IPS DF 6.9 (cell line): ENCODE measurements at regions not wholly inside any gene's neighbourhood (a gene's known extent, or its start where the extent isn't known, plus 50 kb on each side); places are given as distances from the start of the nearest gene placed in this dataset.

Source experiments
- DNase-seq: peaks from one replicate; pipeline ENCODE4 v3.0.0-alpha.2; 2013; ENCODE audit warnings: low read depth, low spot score
- H3K27ac ChIP-seq: one replicate; pipeline ENCODE4 v1.5.1; 2013; ENCODE audit warnings: low read length, control low read depth
- H3K27me3 ChIP-seq: 2 replicates; pipeline ENCODE4 v1.6.1; 2013; ENCODE audit warnings: mild to moderate bottlenecking, low read length; ENCODE audit not compliant: control insufficient read depth, insufficient read depth
- H3K36me3 ChIP-seq: 2 replicates; pipeline ENCODE4 v1.6.1; 2013; ENCODE audit warnings: low read length; ENCODE audit not compliant: control insufficient read depth, insufficient read depth
- H3K4me1 ChIP-seq: 2 replicates; pipeline ENCODE4 v1.6.1; 2013; ENCODE audit warnings: low read length; ENCODE audit not compliant: control insufficient read depth, insufficient read depth
- H3K4me3 ChIP-seq: 2 replicates; pipeline ENCODE4 v1.5.1; 2013; ENCODE audit warnings: mild to moderate bottlenecking, low read length
- H3K9me3 ChIP-seq: 2 replicates; pipeline ENCODE4 v1.6.1; 2013; ENCODE audit warnings: low read length, inconsistent platforms; ENCODE audit not compliant: control insufficient read depth, insufficient read depth
- WGBS: extraction: QIAGEN DNeasy Blood & Tissue Kit; methylation state at CpG from one replicate; pipeline ENCODE4 v1.1.7; 2013; ENCODE audit warnings: mixed read lengths, missing lambda C conversion rate; ENCODE audit not compliant: insufficient read length, insufficient coverage; 5-methylcytosine and 5-hydroxymethylcytosine counted together

GRCh38 chr4:137663251-137664045 is 131.2 kb upstream of the PCDH18 start:
- Histone ChIP-seq H3K27ac (no peak overlapping the region), H3K27me3 (no peaks in the 10 kb centered on the region), H3K4me3 (no peak overlapping the region), H3K36me3 (no peaks in the 10 kb centered on the region; the same call in 1 of the 2 replicates), H3K4me1 (no peaks in the 10 kb centered on the region; the same call in 1 of the 2 replicates), H3K9me3 (no peaks in the 10 kb centered on the region; the same call in 1 of the 2 replicates)
- DNase-seq, result no peak
- WGBS, result no CpG with 5 or more reads among the region's 5 CpGs

- no peaks in the 10 kb centered on the region; the same call in 1 of the 2 replicates for H3K4me1 ChIP-seq
- no CpG with 5 or more reads among the region's 2 CpGs for WGBS
- no peaks in the 10 kb centered on the region for H3K27me3 ChIP-seq
- no peak overlapping the region for H3K27ac ChIP-seq
- no peak overlapping the region for H3K4me3 ChIP-seq
- DNase-seq, result no peak
- H3K36me3 ChIP-seq, result no peaks in the 10 kb centered on the region; the same call in 1 of the 2 replicates
- no peaks in the 10 kb centered on the region; the same call in 1 of the 2 replicates for H3K9me3 ChIP-seq
These were observed 129.4 kb upstream of the PCDH18 start for GRCh38 chr4:137661693-137662092.

- Histone ChIP-seq H3K27ac (no peak overlapping the region), H3K4me1 (no peaks in the 10 kb centered on the region; the same call in 1 of the 2 replicates), H3K36me3 (no peaks in the 10 kb centered on the region; the same call in 1 of the 2 replicates), H3K4me3 (no peak overlapping the region), H3K27me3 (no peaks in the 10 kb centered on the region), H3K9me3 (no peaks in the 10 kb centered on the region; the same call in 1 of the 2 replicates)
- no peak for DNase-seq
- WGBS, result no CpG with 5 or more reads among the region's 4 CpGs
These were observed 127.9 kb upstream of the PCDH18 start for GRCh38 chr4:137660211-137660610.

GRCh38 chr4:137659431-137659830 is 127.1 kb upstream of the PCDH18 start:
- no peaks in the 10 kb centered on the region; the same call in 1 of the 2 replicates for H3K36me3 ChIP-seq
- no peak overlapping the region for H3K4me3 ChIP-seq
- no CpG with 5 or more reads among the region's 1 CpG for WGBS
- H3K9me3 ChIP-seq, result no peaks in the 10 kb centered on the region; the same call in 1 of the 2 replicates
- H3K27ac ChIP-seq, result no peak overlapping the region
- H3K27me3 ChIP-seq, result no peaks in the 10 kb centered on the region
- DNase-seq, result no peak
- H3K4me1 ChIP-seq, result no peaks in the 10 kb centered on the region; the same call in 1 of the 2 replicates

DNA sequence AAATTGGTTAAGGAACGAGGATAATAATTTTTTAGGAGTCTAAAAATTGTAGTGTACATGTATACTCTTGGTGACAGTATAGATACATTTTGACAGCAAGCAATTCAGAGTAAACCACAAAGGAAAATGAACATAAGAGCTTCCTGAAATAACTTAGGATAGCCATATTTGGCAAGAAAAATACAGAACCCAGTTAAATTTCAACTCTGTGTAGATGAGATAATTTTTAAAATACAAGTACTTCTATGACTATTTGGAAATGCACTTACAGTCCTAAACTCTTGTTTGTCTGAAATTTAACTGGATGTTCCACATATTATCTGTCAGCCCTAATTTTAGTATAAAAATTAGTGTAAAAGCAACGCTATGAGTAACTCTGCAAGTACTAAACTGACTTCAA is 124.4 kb upstream of the PCDH18 start:
- Histone ChIP-seq H3K36me3 (no peaks in the 10 kb centered on the region; the same call in 1 of the 2 replicates), H3K27me3 (no peaks in the 10 kb centered on the region), H3K9me3 (no peaks in the 10 kb centered on the region; the same call in 1 of the 2 replicates), H3K4me1 (no peaks in the 10 kb centered on the region), H3K4me3 (no peak overlapping the region), H3K27ac (no peak overlapping the region)
- no peak for DNase-seq
- WGBS, result 100% methylated on average over 1 of the region's 2 CpGs

DNA sequence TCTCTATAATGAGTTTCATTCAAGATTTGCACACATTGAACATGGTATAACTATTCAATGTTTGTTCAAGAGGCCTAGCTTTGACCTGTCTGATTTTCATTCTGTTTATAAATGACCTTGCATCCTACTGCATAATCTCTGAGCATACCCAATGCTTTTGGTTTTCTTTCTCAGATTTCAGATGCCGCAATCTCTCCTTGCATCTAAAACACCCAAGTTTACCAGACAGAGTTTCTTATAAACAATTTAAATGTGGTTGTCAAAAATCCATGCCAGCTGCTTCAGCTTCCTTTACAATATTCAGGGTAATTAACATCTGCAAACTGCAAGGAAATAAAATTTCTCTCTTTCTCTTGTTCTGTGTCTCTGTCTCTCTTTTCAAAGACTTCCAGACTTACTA is 123.0 kb upstream of the PCDH18 start:
- WGBS, result no CpG with 5 or more reads among the region's 1 CpG
- H3K27ac ChIP-seq, result no peak overlapping the region
- H3K4me1 ChIP-seq, result no peaks in the 10 kb centered on the region
- no peaks in the 10 kb centered on the region for H3K36me3 ChIP-seq
- no peak for DNase-seq
- no peaks in the 10 kb centered on the region for H3K9me3 ChIP-seq
- no peaks in the 10 kb centered on the region for H3K27me3 ChIP-seq
- no peak overlapping the region for H3K4me3 ChIP-seq

DNA sequence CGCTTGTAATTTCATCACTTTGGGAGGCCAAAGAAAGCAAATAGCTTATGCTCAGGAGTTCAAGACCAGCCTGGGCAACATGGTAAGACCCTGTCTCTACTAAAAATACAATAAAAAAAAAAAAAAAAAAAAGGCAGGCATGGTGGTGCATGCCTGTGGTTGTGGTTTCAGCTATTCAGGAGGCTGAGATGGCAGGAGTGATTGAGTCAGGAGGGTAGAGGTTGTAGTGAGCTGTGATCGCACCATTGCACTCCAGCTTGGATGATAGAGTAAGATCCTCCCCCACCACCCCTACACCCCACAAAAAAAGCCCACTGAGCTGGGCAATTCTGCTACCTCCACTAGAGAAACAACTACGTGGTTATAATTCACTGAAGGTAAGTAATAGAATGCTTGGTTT is 118.8 kb upstream of the PCDH18 start:
- no CpG with 5 or more reads among the region's 3 CpGs for WGBS
- Histone ChIP-seq H3K4me1 (no peaks in the 10 kb centered on the region), H3K9me3 (no peaks in the 10 kb centered on the region), H3K27ac (no peak overlapping the region), H3K36me3 (no peaks in the 10 kb centered on the region), H3K4me3 (no peak overlapping the region), H3K27me3 (no peaks in the 10 kb centered on the region)
- DNase-seq, result no peak

DNA sequence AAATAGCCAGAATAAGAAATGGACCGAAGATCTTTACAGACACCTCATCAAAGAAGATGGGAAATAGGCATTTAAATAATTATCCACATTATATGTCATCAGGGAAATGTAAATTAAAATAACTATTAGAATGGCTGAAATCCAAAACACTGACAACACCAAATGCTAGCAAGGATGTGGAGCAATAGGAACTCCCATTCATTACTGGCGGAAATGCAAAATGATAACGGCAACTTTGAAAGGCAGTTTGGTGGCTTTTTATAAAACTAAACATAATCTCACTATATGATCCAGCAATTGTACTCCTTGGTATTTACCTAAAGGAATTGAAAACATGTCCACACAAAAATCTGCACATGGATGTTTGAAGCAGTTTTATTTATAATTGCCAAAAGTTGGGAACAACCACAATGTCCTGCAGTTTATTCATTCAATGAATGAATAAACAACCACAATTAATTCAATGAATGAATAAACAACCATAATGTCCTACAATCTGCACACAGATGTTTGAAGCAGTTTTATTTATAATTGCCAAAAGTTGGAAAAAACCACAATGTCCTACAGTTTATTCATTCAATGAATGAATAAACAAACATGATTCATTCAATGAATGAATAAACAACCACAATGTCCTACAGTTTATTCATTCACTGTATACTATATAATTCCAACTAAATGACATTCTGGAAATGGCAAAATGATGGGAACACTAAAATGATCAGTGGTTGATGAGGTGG is 117.6 kb upstream of the PCDH18 start:
- DNase-seq, result no peak
- Histone ChIP-seq H3K4me3 (no peak overlapping the region), H3K9me3 (no peaks in the 10 kb centered on the region), H3K27me3 (no peaks in the 10 kb centered on the region), H3K4me1 (no peaks in the 10 kb centered on the region), H3K27ac (no peak overlapping the region), H3K36me3 (no peaks in the 10 kb centered on the region)
- WGBS, result no CpG with 5 or more reads among the region's 3 CpGs

- H3K27me3 ChIP-seq, result no peaks in the 10 kb centered on the region
- no CpG with 5 or more reads among the region's 4 CpGs for WGBS
These were observed 116.2 kb upstream of the PCDH18 start for GRCh38 chr4:137648531-137648930.

DNA sequence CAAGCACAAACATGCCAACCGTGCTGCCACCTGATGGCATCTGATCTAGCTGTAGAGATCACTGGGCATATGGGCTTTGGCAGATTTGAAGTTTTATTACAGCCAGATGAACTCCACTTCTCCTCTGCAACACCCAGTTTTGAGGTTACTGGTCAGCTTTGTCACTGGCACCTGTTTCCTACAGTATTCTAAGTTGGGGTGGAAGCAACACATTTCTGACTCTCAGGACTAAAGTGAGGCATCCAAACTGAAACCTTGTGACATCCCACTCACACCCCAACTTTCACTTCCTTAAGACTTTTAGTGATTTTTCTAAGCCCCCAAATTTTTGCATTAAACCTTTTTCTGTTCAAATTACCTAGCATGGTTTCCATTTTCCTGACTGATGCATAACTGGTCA is 115.1 kb upstream of the PCDH18 start:
- DNase-seq, result no peak
- Histone ChIP-seq H3K27ac (no peak overlapping the region), H3K4me3 (no peak overlapping the region), H3K9me3 (no peaks in the 10 kb centered on the region), H3K4me1 (no peaks in the 10 kb centered on the region), H3K36me3 (no peaks in the 10 kb centered on the region), H3K27me3 (no peaks in the 10 kb centered on the region)
- no CpG with 5 or more reads among the region's 1 CpG for WGBS

More at GRCh38 chr4:137648531-137648930, 116.2 kb upstream of the PCDH18 start:
- no peak for DNase-seq
- Histone ChIP-seq H3K4me3 (no peak overlapping the region), H3K27ac (no peak overlapping the region), H3K4me1 (no peaks in the 10 kb centered on the region), H3K9me3 (no peaks in the 10 kb centered on the region), H3K36me3 (no peaks in the 10 kb centered on the region)
